ENCODE measurements at regions not wholly inside any gene's neighbourhood (a gene's known extent, or its start where the extent isn't known, plus 50 kb on each side); places are given as distances from the start of the nearest gene placed in this dataset.

DNA sequence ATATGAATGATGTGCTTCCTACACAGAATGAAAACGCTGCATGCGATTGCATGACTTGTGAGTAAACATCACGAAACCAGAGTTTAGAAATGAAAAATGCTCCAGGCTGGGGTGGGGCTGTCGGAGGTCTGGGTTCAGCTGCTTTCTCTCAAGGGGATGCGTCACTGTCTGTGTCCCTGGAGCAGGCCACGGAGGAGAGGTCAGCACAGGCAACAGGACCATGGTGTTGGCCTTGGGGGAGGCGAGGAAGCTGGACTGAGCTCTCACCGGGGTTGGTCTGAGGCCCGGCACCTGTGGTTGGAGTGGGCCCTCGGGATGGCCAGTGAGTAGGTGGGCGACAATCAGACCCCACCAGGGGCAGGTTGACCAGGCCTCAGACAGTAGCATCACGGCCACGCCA is 89.0 kb upstream of the TMEM18 start:
- TF ChIP-seq, protein P1, sequence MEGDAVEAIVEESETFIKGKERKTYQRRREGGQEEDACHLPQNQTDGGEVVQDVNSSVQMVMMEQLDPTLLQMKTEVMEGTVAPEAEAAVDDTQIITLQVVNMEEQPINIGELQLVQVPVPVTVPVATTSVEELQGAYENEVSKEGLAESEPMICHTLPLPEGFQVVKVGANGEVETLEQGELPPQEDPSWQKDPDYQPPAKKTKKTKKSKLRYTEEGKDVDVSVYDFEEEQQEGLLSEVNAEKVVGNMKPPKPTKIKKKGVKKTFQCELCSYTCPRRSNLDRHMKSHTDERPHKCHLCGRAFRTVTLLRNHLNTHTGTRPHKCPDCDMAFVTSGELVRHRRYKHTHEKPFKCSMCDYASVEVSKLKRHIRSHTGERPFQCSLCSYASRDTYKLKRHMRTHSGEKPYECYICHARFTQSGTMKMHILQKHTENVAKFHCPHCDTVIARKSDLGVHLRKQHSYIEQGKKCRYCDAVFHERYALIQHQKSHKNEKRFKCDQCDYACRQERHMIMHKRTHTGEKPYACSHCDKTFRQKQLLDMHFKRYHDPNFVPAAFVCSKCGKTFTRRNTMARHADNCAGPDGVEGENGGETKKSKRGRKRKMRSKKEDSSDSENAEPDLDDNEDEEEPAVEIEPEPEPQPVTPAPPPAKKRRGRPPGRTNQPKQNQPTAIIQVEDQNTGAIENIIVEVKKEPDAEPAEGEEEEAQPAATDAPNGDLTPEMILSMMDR (conservative IDR thresholded peaks at IDR 0.05; ENCODE audit: low read depth, low read length): no peak
- no peak for DNase-seq (ENCODE audit: low read depth)
- H3K4me3 ChIP-seq (ENCODE audit: low read depth, low read length): no peak overlapping the region

DNA sequence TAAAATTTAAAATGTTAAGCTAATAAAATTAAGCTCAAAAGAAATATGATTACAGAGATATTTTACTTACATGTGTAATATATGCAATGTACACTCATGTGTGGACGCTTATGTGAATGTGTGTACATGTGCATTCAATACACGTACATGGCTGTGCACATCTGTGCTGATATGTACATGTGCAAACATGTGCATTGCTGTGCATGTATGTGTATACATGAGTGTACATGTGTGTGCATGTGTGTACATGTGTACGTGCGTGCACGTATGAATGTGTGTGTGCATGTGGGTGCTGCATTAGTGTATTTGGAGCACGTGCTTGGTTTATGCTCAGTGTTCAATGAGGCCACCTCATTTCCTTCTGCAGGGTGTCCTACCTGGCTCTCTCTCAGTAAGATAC is 88.2 kb upstream of the TMEM18 start:
- no peak for DNase-seq (ENCODE audit: low read depth)
- TF ChIP-seq, protein P1 (conservative IDR thresholded peaks at IDR 0.05; ENCODE audit: low read depth, low read length): no peak
- no peak overlapping the region for H3K4me3 ChIP-seq (ENCODE audit: low read depth, low read length)

DNA sequence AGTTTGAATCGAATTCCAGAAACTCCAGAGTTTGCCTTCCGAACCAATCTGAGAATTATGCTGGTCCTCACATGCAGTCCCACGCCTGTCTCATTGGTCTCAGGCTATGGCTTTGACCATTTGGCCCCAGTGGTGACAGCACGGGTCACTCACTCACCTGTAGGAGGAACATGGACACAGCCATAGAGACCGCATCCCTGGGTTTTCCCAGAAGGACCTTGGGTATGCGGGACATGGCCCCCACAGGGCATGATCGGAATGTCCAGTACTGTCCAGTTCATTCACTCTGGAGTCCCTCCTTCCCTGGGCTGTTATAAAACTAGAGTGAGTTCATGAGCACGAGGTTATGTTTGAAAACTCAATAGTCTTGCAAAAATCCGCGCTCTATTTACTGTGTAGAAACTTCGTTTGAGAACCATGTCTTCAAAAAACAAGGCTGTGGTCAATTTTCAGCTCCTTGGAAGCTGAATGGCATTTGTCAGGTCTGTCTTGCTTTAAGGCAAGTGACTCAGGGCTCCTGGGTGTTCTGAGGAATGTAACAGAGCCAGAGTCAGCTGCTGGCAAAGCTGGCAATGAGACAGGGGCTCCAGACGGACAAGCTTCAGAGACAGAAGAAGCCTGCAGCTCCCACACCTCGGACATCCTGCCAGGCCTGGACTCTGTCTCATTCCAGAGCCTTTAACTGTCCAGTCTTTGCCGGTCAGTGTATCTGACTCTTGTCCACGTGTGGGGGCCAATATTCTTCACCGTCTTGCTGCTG is 86.7 kb upstream of the TMEM18 start:
- no peak overlapping the region for H3K4me3 ChIP-seq (ENCODE audit: low read depth, low read length)
- TF ChIP-seq, protein P1 (conservative IDR thresholded peaks at IDR 0.05; ENCODE audit: low read depth, low read length): no peak
- no peak for DNase-seq (ENCODE audit: low read depth)

DNA sequence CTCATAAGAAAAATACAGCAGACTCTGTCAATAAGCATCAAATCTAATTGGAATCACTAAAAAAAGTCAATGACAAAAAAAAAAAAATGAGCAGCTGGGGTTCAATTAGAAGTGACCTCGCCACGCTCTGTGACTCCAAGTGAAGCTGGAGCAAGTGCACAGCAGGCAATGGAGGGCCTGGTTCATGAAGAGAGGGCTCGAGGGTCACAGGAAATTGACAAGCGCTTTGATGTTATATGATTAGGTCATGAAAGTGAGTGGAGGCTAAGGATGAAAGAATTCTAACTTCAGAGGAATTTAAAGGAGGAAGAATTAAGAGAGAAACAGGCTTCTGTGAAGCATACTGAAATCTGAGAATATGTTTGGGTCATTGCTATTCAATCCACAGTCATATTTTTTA is 85.4 kb upstream of the TMEM18 start:
- TF ChIP-seq, protein P1 (conservative IDR thresholded peaks at IDR 0.05; ENCODE audit: low read depth, low read length): no peak
- no peak for DNase-seq (ENCODE audit: low read depth)

DNA sequence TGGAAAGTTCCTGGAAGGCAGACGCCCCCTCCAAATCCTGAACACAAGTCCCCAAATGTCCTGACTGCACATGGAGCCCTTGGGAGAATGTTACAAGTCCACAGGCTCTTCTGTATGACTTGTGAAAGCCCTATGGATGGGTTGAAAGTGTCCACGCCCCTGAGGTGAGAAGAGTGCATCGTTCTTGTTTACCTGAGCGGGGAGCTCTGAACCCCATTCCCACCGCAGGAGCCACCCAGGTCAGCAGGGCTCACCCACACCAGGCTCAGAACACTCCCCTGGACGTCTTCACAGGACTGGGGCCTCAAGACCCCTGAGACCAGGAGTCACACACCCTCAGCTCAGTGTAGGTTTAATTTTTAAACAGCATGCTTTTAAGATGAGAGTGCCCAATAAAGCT is 84.2 kb upstream of the TMEM18 start:
- TF ChIP-seq, protein P1 (conservative IDR thresholded peaks at IDR 0.05; ENCODE audit: low read depth, low read length): no peak
- H3K4me3 ChIP-seq (ENCODE audit: low read depth, low read length): no peak overlapping the region
- DNase-seq (ENCODE audit: low read depth): no peak

More for the DNA sequence above, 85.4 kb upstream of the TMEM18 start:
- no peak overlapping the region for H3K4me3 ChIP-seq (ENCODE audit: low read depth, low read length)

DNA sequence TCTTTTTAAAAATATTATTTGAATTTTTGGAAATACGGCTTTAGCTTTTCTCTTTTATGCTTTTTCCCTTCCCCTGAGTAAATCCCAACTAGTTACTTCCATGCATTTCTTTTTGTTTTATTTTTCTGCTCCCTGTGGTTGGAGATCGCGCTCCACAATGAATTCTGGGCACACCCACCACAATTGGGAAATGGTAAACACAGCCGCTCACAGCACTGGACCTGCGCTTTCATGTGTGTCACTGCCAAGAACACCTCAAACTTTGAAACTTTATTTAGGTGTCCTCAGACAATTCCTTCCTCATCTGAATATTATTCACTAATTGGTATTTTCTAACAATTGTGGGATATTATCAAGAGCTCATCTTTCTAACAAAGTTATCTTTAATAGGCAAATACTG is 82.8 kb upstream of the TMEM18 start:
- TF ChIP-seq, protein P1 (conservative IDR thresholded peaks at IDR 0.05; ENCODE audit: low read depth, low read length): no peak
- no peak for DNase-seq (ENCODE audit: low read depth)
- no peak overlapping the region for H3K4me3 ChIP-seq (ENCODE audit: low read depth, low read length)

All from epithelial cell of proximal tubule (primary cell).